Activated CD4-positive, alpha-beta T cell treated with anti-CD3 and anti-CD28 coated beads, Interleukin-10, Interleukin-2, amounts not matched to agents 100 ng/mL and 50 ng/mL, durations not matched to agents 16 hours and 8 hours (primary cell): ENCODE measurements at regions not wholly inside any gene's neighbourhood (a gene's known extent, or its start where the extent isn't known, plus 50 kb on each side); places are given as distances from the start of the nearest gene placed in this dataset.

Source experiments
- DNase-seq: peaks from one replicate; pipeline ENCODE4 v3.0.0-alpha.2; 2020

- no peak for DNase-seq
Observed at GRCh38 chr6:41451515-41452163, 94.5 kb upstream of the FOXP4 start.

GRCh38 chr6:41452763-41453162, 93.4 kb upstream of the FOXP4 start:
- DNase-seq: no peak

- DNase-seq: no peak
Observed at GRCh38 chr6:41453244-41453643, 92.9 kb upstream of the FOXP4 start.

- no peak for DNase-seq
Observed at GRCh38 chr6:41454189-41454789, 91.9 kb upstream of the FOXP4 start.

- no peak for DNase-seq
Observed at GRCh38 chr6:41455410-41455809, 90.8 kb upstream of the FOXP4 start.

- DNase-seq: no peak
Observed at GRCh38 chr6:41455818-41456217, 90.4 kb upstream of the FOXP4 start.

GRCh38 chr6:41457303-41457670, 88.9 kb upstream of the FOXP4 start:
- no peak for DNase-seq

- no peak for DNase-seq
Observed at GRCh38 chr6:41459738-41460137, 86.4 kb upstream of the FOXP4 start.

GRCh38 chr6:41460742-41461336, 85.3 kb upstream of the FOXP4 start:
- no peak for DNase-seq

- no peak for DNase-seq
Observed at GRCh38 chr6:41462033-41462432, 84.1 kb upstream of the FOXP4 start.

GRCh38 chr6:41463062-41463930, 82.9 kb upstream of the FOXP4 start:
- peak; percentile 22 for DNase-seq

- DNase-seq: no peak
Observed at GRCh38 chr6:41464019-41464418, 82.2 kb upstream of the FOXP4 start.

GRCh38 chr6:41464481-41464880, 81.7 kb upstream of the FOXP4 start:
- no peak for DNase-seq

GRCh38 chr6:41466437-41466990, 79.7 kb upstream of the FOXP4 start:
- no peak for DNase-seq

GRCh38 chr6:41467061-41467460, 79.1 kb upstream of the FOXP4 start:
- DNase-seq: no peak

- DNase-seq: no peak
Observed at GRCh38 chr6:41467627-41468404, 78.4 kb upstream of the FOXP4 start.

- no peak for DNase-seq
Observed at GRCh38 chr6:41469156-41470028, 76.8 kb upstream of the FOXP4 start.

GRCh38 chr6:41470029-41470330, 76.2 kb upstream of the FOXP4 start:
- no peak for DNase-seq

GRCh38 chr6:41470331-41471063, 75.7 kb upstream of the FOXP4 start:
- no peak for DNase-seq

GRCh38 chr6:41471064-41471895, 74.9 kb upstream of the FOXP4 start:
- no peak for DNase-seq
